GM18868 (cell line): ENCODE measurements at regions not wholly inside any gene's neighbourhood (a gene's known extent, or its start where the extent isn't known, plus 50 kb on each side); places are given as distances from the start of the nearest gene placed in this dataset.

Experiments used
- ATAC-seq: cut with Tn5 transposase; IDR thresholded peaks from one replicate; pipeline ENCODE4 v1.9.1; 2021; ENCODE audit warnings: mild to moderate bottlenecking, moderate library complexity; ENCODE audit not compliant: unreplicated experiment

DNA sequence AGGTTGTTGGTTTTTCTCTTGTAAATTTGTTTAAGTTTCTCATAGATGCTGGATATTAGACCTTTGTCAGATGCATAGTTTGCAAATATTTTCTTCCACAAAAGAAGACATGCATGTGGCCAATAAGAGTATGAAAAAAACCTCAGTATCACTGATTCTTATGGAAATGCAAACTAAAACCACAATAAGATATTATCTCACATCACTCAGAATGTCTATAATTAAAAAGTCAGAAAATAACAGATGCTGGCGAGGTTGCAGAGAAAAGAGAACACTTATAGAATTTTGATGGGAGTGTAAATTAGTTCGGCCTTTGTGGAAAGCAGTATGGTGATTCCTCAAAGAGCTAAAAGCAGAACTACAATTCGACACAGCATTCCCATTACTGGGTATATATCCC is 1355.6 kb downstream of the FAM133A start:
- no peak for ATAC-seq

GRCh38 chrX:95040104-95040503 is 1366.1 kb downstream of the FAM133A start:
- ATAC-seq = peak; percentile 79

DNA sequence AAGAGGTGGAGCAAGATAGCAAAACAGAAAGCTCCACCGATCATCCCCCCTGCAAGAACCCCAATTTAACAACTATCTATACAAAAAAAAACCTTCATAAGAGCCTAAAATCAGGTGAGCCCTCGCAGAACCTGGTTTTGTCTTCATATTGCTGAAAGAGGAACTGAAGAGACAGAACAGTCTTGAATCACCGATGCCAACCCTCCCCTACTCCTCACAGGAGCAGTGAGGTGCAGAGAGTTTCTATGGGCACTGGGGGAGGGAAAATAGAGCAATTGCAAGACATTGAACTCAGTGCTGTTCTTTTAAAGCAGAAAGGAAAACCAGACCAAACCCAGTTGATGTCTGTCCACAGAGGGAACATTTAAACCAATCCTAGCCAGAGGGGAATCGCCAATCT is 1370.3 kb downstream of the FAM133A start:
- peak; percentile 82 for ATAC-seq

- ATAC-seq = no peak
These were observed 1382.0 kb downstream of the FAM133A start for GRCh38 chrX:95055991-95056390.

- no peak for ATAC-seq
These were observed 1382.9 kb downstream of the FAM133A start for GRCh38 chrX:95056901-95057300.

DNA sequence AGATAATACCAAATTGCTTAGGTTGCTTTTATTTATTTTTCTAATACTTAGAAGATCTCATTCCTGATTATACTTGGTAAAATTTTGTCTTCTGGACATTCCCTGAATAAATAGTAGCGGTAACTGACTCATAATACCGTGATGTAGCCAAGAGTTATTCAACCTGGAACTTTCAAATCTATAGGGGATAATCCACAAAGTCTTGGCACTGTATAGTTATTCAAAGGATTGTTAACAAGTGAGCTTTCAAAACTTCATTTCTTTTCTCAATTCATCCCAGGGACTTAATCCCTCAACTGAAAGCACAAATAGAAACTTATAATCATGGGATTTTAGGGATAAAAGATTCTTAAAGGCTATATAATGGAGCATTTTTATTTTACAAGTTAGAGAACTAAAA is 1383.3 kb downstream of the FAM133A start:
- no peak for ATAC-seq

- no peak for ATAC-seq
These were observed 1384.8 kb downstream of the FAM133A start for GRCh38 chrX:95058815-95059214.

DNA sequence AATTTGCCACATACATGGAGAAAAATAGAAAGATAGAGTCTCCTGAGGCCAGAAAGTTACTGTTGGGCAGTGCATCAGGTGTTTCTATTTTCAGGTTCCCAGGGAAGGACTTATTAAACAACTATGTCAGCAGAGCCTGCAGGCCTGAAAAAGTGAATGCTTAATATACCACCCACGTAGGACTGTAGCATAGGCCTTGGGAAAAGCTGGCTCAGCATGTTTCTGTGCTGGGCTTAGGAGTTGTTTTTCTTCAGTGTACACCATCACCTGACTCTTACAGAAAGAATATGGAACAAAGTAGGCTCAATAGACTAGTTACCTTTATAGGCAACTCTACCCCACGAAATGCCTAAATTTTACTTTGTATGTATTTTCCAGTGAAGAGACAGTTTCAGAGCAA is 1385.9 kb downstream of the FAM133A start:
- no peak for ATAC-seq

- ATAC-seq = peak; percentile 74
These were observed 1389.5 kb downstream of the FAM133A start for GRCh38 chrX:95063554-95063953.

DNA sequence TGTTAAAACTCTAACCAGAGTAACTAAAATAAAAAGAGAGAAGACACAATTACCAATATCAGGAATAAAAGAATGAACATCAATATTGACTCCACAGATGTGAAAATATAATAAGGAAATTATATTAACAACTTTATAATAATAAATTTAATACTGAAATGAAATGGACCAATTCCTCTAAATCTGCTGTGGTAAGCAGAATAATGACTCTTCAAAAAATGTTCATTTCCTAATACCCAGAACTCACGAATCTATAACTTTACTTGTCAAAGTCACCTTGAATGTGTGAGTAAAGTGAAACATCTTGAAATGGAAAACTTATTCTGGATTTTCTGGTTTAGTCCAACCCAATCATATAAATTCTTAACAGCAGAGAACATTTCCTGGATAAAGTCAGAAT is 1391.1 kb downstream of the FAM133A start:
- ATAC-seq = no peak

DNA sequence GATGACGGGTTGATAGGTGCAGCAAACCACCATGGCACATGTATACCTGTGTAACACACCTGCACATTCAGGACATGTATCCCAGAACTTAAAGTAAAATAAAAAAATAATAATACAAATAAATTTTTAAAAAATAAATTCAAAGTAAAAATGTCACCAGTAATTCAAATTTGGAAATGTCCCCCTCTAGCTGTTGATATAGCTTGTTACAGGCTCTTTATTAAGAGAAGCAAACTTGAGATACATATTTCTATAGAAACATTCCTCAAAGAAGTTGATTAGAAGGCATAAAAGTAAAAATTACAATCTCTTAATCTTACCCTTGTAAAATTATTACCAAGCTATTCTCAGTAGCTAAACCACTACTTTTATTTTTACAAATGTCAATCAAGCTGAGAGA is 1397.0 kb downstream of the FAM133A start:
- ATAC-seq = no peak

DNA sequence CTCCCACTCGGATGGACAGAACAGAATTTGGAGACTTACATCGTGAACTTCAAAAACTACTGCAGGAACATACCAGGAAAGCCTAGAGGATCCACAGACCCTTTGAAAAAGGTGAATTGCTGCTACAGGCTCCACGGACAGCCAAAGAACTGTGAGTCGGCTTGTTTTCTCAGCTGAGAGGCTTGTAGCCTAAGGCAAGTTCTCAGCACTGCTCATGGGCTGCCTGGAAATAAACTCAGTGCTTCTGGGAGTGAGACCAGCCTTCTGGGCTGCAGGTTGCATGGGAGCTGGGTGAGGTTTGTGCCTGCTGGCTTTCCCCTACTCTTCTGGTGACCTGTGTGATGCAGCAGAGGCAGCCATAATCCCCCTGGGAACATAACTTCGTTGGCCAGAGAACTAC is 1397.6 kb downstream of the FAM133A start:
- ATAC-seq = peak; percentile 39

- ATAC-seq = no peak
These were observed 1402.4 kb downstream of the FAM133A start for GRCh38 chrX:95076449-95076848.

DNA sequence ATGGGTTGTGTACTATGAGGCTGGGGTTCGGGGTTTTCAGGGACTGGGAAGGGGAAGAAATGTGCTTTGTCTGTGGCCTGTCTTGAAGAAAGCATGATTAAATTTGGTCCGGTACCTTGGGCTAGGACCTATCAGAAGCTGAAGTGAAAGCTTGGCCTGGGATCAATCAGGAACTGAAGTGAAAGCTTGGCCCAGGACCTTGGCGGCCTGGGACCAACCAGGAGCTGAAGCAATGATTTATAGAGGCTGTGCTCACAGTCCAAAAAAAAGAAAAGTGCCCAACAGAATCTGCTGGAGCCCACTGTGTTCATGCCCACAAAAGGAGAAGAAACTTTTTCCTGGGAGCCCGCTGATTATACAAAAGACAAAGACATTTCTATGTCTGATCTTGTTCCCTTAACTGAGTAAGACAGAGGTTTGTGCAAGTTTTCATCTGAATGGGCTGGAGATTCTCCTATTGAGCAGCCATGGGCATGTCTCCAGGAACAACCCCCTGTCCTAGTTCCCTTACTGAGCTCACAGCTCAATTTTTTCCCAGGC is 1427.9 kb downstream of the FAM133A start:
- no peak for ATAC-seq

- ATAC-seq = no peak
These were observed 1443.5 kb downstream of the FAM133A start for GRCh38 chrX:95117556-95117955.

- ATAC-seq = no peak
These were observed 1472.0 kb downstream of the FAM133A start for GRCh38 chrX:95145848-95146490.

DNA sequence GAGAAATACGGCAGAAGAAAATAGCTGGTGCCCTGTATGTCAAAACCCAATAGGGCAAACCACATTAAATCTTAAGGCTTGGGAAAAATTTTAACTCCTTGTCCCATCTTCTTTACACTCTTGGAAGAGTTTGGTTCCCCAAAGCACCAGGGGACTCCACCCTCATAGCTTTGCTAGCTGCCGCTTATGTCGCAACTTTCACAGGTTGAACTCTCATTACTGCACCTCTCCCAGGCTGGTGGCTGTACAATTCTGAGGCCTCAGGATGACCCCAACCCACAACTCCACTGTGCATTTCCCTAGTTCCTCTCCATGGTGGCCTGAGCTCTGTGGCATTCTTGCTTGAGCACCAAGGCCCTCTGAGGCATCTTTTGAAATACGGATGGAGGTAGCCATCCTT is 1478.8 kb downstream of the FAM133A start:
- no peak for ATAC-seq

DNA sequence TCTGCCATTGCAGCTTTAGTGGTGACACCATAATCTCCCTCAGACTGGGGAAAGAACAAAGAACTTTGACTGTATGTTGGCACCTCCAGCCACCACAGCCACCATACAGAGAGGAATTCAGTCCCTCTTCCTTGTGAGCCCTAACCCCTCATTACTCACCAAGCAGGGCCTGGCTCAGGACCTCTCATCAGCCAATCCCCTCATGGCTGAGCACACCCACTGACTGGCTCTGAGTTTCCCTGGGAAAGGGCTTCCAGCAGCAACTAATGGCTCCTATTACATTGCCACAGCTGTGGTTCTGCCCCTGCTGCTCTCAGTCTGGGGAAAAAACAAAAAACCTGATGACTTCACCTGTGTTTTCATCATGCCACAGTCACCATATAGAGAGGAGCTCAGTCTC is 1482.6 kb downstream of the FAM133A start:
- ATAC-seq = no peak
